ENCODE measurements at regions not wholly inside any gene's neighbourhood (a gene's known extent, or its start where the extent isn't known, plus 50 kb on each side); places are given as distances from the start of the nearest gene placed in this dataset.

DNA sequence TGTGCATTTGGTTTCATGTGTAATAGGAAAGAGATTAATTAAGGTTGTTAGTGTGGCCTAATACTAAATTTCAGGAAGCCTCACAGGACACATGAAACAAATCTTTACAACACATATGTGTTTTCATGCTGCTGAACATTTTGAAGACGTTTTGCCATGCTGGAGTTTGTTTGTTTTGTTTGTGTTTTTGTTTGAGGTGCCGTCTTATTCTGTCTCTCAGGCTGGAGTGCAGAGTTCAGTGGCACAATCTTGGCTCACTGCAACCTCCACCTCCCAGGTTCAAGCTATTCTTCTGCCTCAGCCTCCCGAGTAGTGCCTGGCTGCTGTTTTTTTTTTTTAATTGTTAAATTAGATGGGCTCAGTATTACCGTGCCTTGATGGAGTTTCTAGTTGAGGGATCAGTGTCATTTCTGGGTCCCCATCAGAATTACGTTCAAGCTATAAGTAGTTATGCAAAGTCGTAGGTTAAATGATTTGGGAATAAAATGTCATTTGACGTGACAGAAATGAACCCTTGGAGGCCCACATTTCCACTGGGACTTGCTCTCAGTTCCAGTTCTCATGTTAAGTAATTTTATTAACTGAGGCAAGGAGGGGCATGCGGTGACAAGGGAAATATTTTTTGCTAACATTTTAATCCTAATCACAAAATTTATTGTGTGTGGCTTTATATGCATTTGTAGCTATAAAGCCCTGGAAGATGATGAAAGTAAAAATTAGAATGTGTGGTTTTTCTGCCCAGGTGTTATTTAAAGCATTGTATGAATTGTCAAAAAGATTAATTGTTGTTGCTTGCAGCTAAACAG is 196.9 kb downstream of the TM9SF2 start:
- Histone ChIP-seq H3K27ac (ENCODE audit: low read depth in 1 of 2, low read length in 2 of 2) (no peak overlapping the region), H3K36me3 (replicated peaks in 1 of 2; ENCODE audit: control insufficient read depth in 1 of 2, insufficient read depth in 2 of 2, low read length in 2 of 2) (no peaks in the 10 kb centered on the region), H3K4me1 (ENCODE audit: control insufficient read depth in 1 of 2, insufficient read depth in 2 of 2, low read length in 2 of 2) (no peaks in the 10 kb centered on the region), H3K9me3 (replicated peaks in 1 of 2; ENCODE audit: control insufficient read depth in 1 of 2, insufficient read depth in 1 of 2, low read length in 2 of 2) (no peaks in the 10 kb centered on the region), H3K79me2 (ENCODE audit: insufficient read depth, low read length) (no peaks in the 10 kb centered on the region), H4K20me1 (ENCODE audit: insufficient read depth, low read length) (no peaks in the 10 kb centered on the region), H3K4me2 (replicated peaks; ENCODE audit: extremely low read depth, low read length, poor library complexity, severe bottlenecking) (no peak overlapping the region), H3K9ac (ENCODE audit: insufficient read depth, low read length, poor library complexity, severe bottlenecking) (no peak overlapping the region), H3K4me3 (replicated peaks in 1 of 3; ENCODE audit: low read depth in 2 of 3, low read length in 3 of 3) (no peak overlapping the region), H3K27me3 (ENCODE audit: control insufficient read depth in 2 of 2, insufficient read depth in 2 of 2, low read length in 2 of 2) (no peaks in the 10 kb centered on the region), H2AFZ (ENCODE audit: insufficient read depth, low read depth, low read length, poor library complexity, severe bottlenecking) (no peak overlapping the region)
- TF ChIP-seq, protein P1, sequence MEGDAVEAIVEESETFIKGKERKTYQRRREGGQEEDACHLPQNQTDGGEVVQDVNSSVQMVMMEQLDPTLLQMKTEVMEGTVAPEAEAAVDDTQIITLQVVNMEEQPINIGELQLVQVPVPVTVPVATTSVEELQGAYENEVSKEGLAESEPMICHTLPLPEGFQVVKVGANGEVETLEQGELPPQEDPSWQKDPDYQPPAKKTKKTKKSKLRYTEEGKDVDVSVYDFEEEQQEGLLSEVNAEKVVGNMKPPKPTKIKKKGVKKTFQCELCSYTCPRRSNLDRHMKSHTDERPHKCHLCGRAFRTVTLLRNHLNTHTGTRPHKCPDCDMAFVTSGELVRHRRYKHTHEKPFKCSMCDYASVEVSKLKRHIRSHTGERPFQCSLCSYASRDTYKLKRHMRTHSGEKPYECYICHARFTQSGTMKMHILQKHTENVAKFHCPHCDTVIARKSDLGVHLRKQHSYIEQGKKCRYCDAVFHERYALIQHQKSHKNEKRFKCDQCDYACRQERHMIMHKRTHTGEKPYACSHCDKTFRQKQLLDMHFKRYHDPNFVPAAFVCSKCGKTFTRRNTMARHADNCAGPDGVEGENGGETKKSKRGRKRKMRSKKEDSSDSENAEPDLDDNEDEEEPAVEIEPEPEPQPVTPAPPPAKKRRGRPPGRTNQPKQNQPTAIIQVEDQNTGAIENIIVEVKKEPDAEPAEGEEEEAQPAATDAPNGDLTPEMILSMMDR (IDR thresholded peaks at IDR 0.05) = no peak
- WGBS (ENCODE audit: insufficient coverage) = 86% methylated on average over 3 of the region's 8 CpGs
- Mint-ChIP-seq H3K27me3 (ENCODE audit: low read depth in 3 of 3) (peaks cover 2 to 7% (median 2%) of the 10 kb centered on the region in 3 donors), H3K9me3 (no peaks in the 10 kb centered on the region), H3K4me1 (no peaks in the 10 kb centered on the region), H3K27ac (no peak overlapping the region), H3K4me3 (no peak overlapping the region), H3K36me3 (no peaks in the 10 kb centered on the region)
- intact Hi-C loops (cut with micrococcal nuclease) = no loop called here
- no peak for DNase-seq

DNA sequence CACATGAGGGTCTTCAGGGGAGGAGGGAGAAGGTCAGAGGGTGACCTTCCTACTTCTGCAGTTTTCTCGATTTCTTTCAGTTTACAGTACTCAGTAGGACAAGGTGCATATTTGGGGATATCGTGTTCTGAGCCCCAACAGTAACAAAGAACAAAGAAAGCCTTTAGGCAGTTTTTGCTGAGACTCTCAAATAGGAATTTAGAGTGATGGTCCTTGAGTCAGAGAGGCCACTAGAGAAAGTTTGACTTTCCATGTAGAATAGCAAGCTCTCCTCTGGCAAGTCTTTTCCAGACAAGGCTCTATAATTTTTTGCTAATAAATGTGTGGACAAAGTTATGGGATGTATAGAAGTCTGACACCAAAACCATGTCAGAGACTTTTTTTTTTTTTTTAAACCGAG is 194.6 kb downstream of the TM9SF2 start:
- Mint-ChIP-seq H3K27ac (no peak overlapping the region), H3K4me3 (no peak overlapping the region), H3K36me3 (no peaks in the 10 kb centered on the region), H3K9me3 (no peaks in the 10 kb centered on the region), H3K4me1 (no peaks in the 10 kb centered on the region), H3K27me3 (ENCODE audit: low read depth in 3 of 3) (peaks cover 2 to 7% (median 3%) of the 10 kb centered on the region in 3 donors)
- Histone ChIP-seq H3K27ac (ENCODE audit: low read depth in 1 of 2, low read length in 2 of 2) (no peak overlapping the region), H3K36me3 (replicated peaks in 1 of 2; ENCODE audit: control insufficient read depth in 1 of 2, insufficient read depth in 2 of 2, low read length in 2 of 2) (no peaks in the 10 kb centered on the region), H3K79me2 (ENCODE audit: insufficient read depth, low read length) (no peaks in the 10 kb centered on the region), H3K9me3 (replicated peaks in 1 of 2; ENCODE audit: control insufficient read depth in 1 of 2, insufficient read depth in 1 of 2, low read length in 2 of 2) (no peaks in the 10 kb centered on the region), H2AFZ (ENCODE audit: insufficient read depth, low read depth, low read length, poor library complexity, severe bottlenecking) (no peak overlapping the region), H3K9ac (ENCODE audit: insufficient read depth, low read length, poor library complexity, severe bottlenecking) (no peak overlapping the region), H4K20me1 (ENCODE audit: insufficient read depth, low read length) (no peaks in the 10 kb centered on the region), H3K4me2 (replicated peaks; ENCODE audit: extremely low read depth, low read length, poor library complexity, severe bottlenecking) (no peak overlapping the region), H3K4me3 (replicated peaks in 1 of 3; ENCODE audit: low read depth in 2 of 3, low read length in 3 of 3) (no peak overlapping the region), H3K27me3 (ENCODE audit: control insufficient read depth in 2 of 2, insufficient read depth in 2 of 2, low read length in 2 of 2) (no peaks in the 10 kb centered on the region), H3K4me1 (ENCODE audit: control insufficient read depth in 1 of 2, insufficient read depth in 2 of 2, low read length in 2 of 2) (no peaks in the 10 kb centered on the region)
- WGBS (ENCODE audit: insufficient coverage) = 100% methylated on average over 1 of the region's 3 CpGs
- TF ChIP-seq, protein P1 (IDR thresholded peaks at IDR 0.05) = no peak
- intact Hi-C loops (cut with micrococcal nuclease) = no loop called here
- DNase-seq = no peak
